Stimulated activated CD4-positive, alpha-beta T cell treated with anti-CD3 and anti-CD28 coated beads, Interleukin-15, amount 100 ng/mL, for 24 hours (primary cell): ENCODE measurements at regions not wholly inside any gene's neighbourhood (a gene's known extent, or its start where the extent isn't known, plus 50 kb on each side); places are given as distances from the start of the nearest gene placed in this dataset.

Experiments used
- DNase-seq: peaks from one replicate; pipeline ENCODE4 v3.0.0-alpha.2; 2020

DNA sequence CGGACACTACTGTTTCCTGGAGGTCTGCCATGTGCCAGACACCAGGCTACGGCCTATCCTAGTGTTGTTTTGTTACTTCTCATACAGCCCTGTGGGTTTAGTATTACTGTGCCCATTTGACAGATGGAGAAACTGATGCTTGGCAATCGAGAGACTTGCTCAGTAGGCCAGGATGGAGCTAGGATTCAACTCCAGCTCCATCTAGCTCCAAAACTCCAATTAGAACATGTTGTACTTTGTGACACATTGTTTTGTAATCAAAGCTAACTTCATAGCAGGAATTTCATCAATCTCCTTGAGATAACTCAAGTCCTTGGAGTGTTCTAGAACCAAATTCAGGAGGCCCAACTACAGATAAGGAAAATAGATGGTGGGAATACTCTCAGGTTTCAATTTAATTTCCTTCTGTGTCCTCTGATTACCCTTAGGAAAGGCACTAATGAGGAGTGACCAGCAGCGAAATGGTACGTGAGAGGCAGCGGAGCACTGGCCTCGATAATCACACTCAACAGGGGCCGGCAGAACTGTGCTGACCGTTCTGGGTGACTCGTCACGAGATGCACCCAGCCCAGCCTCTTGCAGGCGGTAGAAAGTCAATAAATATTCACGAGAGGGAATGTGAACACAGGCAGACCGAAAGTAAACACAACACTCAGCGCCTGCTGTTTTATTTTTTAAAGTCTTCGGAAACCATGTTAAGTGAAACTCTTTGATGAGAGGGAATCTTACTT, 269.6 kb upstream of the NEBL start:
- no peak for DNase-seq

DNA sequence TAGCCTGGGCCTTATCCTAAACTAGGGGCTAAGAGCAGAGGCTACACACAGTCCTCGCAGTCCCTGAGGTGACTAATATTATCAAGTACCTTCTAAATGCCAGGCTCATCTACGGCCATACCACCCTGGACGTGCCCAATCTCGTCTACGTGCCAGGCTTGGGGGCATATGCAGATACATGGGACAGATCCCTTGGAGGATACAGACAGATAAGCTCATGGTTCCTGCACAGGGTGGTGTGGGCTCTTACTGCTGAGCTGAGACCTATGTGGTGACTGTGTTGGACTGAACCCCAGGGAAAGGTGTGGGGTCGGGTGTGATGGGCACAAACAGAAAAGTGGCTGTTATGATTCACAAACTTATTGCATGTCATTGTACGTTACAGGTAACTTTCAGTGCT, 268.4 kb upstream of the NEBL start:
- DNase-seq: no peak

DNA sequence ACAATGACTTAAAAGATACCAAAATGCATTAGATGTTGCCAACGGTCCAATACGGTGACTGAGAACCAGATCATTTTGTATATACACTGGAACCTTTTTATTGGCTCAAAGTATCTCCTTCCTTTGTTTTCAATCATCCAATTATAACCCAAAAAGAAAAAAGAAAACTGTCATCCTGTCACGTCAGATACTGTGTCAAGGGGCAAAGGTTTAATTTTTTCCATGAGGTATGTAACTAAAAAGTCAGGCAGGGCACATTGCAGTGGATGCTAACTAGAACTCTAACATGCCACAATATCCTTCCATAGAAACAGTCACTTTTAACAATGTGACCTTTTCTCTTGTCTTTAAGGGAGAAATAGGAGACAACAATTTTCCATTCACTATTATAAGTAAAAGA, 267.6 kb upstream of the NEBL start:
- DNase-seq: no peak

DNA sequence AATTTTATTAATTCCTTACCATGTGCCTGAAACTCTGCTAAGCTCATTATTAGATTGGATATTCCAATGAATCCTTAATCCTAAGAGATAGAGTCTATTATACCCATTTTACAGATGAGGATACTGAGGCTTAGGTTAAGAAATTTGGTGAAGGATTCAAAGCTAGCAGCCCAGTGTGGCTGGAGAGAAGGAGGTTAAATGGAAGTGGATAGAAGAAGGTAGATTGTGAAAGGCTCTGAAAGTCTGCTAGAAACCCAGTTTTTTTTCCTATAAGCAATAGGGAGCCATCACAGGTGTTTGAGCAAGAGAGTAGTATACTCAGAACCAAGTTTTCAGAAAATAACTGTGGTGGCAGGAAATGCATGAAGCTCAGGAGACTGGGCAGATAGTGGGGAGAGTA, 265.8 kb upstream of the NEBL start:
- DNase-seq: no peak

DNA sequence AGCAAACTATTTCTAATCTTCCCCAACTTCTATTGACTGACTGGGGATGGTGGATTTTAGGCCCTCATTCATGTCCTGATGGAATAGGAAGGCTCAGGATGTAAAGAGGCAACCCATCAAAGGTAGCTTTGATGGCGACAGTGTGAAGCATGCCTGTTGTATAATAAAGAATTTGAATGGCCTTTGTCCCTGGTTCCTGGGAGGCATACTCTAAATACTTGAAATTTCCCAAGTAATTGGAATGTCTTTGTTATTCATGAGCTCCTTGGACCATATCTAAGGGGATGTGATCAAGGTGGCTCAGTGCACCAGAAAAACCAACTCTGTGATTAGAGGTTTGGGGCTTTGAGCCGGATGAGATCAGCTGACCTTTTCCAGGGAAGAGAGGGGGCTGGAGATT, 264.5 kb upstream of the NEBL start:
- DNase-seq: no peak

DNA sequence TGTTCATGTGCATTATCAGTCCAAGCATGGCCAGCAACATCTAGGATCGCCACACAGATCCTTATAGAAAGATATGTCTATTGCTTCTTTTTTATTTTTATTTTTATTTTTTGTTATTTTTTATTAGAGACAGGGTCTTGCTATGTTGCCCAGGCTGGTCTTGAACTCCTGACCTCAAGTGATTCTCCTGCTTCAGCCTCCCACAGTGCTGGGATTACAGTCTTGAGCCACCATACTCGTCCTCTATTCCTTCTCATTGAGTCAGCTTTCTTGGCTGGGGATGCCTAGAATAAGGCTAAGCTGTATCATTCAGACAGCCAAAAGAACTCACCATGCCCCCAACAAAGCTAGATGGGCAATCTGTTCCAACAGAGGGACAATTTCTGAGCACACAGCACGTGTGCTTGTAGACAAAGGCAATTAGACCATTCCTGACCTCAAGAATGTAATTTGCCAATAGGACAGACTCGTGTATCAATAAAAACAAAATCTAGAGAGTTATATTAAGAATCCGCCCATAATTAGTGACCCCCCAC, 264.0 kb upstream of the NEBL start:
- no peak for DNase-seq

DNA sequence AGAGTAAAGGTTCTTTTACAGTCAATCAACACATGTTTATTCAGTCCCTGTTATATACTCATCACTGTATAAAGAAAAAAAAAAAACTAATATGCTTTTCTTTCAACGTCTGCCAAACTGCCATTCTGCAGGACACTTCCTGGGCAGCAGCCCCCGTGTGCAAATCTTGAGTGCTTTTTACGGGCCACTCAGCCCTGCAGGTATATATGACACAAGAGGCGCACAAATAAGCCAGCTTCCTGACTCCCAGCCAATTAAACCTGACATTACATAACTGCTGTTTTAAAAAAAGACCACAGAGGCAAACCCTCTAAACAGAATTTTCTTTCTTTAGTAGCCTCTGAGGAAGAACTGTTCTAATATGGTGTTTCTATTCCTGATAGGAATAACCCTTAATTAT, 263.0 kb upstream of the NEBL start:
- no peak for DNase-seq

DNA sequence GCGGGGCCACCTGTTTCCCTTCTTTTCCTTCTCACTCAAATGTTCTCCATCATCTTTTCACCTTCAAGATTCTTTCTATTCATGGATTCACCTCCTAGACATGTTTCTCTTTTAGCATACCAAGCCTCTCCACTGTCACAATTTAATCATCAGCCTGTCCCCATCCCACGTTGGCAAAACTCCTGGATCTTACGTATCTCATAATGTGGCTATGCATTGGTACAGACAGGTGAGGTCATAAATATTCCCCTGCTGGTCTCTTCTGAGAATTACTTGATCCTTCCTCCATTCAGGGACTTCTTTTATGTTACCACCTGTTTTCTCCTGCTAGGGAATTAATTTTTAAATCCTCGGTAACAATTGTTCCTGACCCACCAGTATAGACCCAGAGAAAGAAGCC, 262.6 kb upstream of the NEBL start:
- DNase-seq: no peak

DNA sequence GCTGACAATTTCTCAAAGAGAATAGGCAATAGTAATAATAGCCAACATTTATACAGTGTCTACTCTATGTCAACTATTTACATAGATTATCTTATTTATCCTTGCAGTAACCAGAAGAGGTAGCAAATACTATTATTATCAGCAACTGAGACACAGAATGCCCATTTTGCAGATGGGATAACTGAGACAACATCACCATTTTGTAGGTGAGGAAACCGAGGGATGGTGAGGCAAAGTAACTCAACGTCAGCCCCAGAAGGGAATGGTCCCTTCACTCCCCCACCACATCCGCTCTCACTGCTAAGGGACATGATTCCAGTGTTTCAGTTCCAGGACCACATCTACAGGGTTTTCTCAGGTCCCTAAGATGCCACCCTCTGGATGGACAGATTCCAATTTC, 261.2 kb upstream of the NEBL start:
- no peak for DNase-seq

DNA sequence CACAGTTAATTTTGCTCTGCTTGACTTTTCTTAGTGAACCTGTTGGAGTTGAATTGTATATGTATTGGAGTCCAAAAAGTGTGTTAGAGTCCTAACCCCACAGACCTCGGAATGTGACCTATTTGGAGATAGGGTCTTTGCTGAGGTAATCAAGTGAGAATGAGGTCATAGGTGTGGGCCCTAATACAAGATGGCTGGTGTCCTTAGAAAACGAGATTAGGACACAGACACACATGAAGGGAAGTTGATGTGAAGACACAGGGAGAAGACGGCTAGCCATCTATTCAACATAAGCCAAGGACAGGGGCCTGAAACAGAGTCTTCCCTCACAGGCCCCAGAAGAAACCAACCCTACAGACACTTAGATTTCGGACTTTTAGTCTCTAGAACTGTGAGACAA, 260.6 kb upstream of the NEBL start:
- DNase-seq: no peak

DNA sequence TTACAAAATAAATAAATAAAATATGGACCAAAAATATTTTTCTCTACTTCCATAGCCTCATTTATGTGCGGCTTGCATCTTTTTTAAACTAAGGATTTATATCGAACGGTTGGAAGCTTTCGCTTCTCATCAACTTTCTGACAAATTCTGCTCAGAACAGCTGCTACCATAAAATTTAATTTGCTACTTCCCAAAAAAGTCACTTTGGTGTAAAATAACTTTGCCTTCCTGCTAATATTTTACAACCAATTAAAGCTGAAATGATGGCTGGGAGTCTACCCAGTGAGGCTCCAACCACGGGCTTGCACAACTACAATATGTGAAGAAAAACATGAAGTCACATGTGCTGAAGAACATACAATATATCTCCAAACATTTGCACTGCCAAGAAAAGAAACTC, 253.1 kb upstream of the NEBL start:
- DNase-seq: no peak

DNA sequence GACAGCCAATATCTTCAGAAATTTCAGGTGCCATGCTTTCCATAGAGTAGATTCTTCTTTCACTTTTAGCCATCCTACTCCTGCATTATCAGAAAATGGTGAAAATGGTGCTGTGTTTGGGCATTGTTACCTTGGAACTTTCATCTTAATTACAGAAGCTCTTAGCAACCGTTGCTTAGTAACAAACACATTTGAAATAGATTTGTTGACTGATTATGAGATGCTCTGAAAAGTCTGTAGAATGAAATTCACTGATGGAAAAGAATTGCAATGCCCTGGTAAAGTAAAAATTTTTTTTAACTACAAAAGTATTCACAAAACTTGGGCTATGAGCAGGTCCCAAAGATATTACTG, 249.3 kb upstream of the NEBL start:
- DNase-seq: no peak

DNA sequence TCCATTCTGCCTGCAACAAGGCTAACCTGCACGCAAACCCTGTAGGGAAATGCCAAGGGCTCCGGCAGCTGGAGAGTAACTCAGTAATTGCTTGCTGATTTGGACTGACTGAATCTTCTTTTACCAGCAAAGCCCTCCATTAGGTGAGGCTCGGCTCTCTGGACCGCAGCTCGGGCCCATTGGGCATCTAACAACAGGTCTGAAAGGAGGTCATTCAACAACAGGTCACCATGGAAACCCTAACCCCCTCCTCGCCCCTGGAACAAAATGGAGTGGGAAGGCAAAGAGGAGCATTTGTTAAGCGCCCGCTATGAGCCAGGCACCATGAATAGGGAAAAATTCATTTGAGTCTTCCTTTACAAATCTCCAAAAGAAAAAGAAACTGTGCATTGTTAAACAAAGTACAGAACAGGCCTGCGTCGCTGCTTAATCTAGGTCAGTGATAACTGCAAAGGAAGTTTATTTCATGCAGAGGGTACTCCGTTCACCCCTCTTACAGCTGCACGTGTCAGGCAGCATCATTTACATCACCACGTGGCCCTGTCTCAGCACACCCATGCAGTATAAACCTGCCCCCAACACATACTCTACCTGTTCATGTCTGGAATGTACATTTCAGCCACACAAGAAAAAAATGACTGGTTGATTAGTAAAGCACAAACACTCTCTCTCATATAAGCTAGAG, 248.8 kb upstream of the NEBL start:
- no peak for DNase-seq

DNA sequence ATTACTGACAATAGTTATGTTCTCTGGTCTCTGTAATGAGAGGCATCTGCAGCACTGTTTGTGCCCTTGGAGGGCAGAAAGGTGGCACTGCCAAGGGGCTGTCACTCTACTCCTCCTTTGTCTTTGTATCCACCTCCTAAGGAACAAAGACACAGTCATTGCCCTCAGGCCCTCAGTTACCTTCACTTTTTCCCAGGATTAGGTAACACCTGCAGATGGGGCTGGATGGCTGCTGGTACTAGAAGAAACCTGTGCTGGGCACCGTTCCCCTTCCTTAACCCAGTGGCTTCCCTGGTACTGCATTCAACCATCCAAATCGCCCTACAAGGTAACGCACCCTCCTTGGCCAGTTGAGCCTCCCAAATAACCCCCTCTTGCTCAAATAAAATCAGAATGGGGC, 246.9 kb upstream of the NEBL start:
- no peak for DNase-seq

DNA sequence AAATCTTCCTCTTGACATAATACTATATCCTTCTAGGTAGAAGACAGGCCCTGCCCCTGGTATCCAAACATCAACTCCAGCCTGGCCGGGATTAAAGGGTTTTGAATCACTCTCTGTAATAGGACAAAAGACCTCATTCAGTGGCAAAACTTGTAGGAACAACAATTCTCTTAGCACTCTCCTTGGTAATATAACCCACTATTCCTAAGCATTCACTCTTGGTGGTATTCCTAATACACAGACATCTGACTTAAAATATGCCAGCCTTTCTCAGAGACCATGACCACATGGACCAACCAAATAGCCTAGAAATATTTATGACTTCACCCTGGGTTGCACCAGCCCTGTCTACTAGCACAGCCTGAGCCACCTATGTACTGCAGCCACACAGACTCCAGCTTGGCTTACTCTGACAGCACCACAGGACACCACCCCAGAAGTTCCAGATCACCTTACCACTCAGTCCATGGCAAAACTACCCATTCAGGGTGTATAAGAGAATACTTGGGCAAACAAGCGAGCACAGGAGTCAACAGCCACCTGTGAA, 244.9 kb upstream of the NEBL start:
- no peak for DNase-seq

DNA sequence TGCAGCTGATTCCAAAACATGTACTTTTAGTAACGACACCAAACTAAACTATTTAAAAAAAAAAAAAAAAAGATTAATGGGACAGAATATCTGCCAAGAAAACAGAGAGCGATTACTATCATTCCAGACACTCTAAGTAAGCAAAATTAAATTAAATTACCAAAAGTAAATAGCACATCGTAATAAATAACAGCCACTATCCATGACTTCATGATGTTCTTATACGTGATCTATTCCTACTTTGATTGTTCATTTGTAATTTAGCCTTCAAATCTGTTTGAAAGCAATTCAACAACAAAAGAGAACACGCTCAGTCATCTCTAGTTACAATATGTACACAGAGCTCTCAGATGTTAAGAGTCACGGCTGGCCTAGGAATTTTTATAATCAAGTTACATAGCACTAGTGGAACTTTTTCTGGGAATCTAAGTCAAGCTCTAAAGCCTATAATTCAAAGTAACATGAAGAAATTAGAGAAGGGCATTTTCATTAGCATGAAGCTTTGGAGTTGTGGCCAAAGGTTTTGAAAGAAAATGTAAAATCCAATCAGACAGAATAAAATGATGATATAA, 241.7 kb upstream of the NEBL start:
- no peak for DNase-seq

DNA sequence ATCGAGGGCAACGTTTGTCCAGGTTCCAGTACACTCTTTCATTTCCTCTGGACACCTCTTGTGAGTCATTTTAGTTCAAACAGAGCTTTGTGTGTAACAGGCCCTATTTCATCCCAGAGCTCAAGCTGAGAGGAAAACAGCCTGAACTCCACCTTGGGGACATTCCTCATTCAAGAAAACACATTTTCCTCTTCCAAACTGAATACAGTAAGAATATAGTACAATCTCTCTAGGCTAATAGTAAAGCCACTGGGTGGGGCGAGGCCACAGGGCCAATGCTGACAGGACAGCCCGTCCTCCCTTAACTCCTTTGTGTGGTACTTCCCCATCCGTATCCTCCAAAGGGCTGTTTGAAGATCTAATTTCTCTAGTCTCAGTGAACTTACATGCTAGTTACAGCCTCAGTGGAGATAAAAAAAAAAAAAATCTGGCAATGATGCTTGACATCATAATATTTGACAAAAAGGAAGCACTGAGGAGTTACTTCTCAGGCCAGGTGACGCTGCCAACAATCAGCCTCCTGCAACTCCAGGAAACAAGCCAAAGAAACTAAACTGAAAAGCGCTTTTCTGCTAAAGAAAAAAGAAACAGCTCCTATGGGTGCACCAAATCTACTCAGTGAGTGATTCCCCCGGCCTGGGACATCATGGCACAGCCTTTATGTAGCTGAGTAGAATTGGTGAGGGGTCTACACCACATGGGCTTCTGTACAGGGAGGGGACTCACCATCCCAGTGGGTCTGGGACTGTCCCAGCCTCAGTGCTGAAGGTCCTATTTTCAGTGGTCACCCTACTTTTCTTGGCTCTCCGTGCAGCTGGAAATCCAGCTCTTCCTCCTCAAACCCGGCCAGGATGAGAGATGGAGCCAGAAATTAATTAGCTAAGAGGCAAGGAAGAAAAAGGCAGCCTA, 238.2 kb upstream of the NEBL start:
- no peak for DNase-seq

DNA sequence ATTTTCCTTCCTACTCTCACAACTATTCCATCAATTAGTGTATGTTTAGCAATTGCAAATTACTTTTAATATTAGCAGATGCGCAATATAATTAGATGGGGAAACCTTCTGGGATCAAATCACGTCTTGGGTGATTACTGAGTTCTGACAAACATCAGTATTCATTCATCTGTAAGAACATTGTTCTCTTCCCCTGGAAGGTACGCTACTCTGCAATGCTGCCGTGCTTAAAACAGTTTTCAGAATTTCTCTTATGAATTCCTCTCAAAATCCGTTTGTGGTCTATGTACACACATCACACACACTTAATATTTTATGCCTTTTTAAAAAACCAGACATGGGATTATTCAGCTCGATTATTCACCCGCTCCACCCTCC, 237.5 kb upstream of the NEBL start:
- no peak for DNase-seq

DNA sequence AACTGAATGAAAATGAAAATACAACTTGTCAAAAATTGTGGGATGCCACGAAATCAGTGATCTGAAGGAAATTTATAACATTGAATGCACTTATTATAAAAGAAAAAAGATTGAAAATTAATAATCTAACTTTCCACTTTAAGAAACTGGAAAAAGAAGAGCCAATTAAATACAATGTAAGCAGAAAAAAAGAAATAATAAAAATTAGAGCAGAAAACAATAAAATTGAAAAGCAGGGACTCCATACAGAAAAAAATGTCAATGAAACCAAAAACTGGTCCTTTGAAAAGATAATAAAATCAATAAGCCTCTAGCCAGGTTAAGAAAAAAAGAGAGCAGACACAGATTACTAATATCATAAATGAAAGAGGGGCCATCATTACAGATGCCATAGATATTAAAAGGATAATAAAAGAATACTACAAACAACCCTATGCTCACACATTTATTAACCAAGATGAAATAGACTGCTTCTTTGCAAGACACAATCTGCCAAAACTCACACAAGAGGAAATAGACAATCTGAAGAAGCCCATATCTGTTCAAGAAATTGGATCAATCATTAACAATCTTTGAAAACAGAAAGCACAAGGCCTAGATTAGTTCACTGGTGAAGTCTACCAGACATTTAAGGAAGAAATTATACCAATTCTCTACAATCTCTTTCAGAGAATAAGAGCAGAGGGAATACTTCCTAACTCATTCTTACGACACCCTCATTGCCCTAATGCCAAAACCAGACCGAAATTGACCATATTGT, 233.8 kb upstream of the NEBL start:
- no peak for DNase-seq

DNA sequence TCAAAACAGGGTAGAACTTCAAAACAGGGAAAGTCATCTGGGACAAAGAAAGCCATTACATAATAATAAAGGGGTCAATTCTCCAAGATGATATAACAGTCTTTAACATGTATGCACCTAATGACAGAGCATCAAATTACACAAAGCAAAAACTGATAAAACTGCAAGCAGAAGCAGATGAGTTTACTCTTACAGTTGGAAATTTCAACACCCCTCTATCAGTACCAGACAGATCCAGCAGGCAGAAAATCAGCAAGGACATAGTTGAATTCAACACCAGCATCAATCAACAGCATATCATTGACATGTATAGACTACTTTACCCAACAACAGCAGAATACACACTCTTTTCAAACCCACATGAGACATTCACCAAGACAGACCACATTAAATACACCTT, 233.0 kb upstream of the NEBL start:
- no peak for DNase-seq

DNA sequence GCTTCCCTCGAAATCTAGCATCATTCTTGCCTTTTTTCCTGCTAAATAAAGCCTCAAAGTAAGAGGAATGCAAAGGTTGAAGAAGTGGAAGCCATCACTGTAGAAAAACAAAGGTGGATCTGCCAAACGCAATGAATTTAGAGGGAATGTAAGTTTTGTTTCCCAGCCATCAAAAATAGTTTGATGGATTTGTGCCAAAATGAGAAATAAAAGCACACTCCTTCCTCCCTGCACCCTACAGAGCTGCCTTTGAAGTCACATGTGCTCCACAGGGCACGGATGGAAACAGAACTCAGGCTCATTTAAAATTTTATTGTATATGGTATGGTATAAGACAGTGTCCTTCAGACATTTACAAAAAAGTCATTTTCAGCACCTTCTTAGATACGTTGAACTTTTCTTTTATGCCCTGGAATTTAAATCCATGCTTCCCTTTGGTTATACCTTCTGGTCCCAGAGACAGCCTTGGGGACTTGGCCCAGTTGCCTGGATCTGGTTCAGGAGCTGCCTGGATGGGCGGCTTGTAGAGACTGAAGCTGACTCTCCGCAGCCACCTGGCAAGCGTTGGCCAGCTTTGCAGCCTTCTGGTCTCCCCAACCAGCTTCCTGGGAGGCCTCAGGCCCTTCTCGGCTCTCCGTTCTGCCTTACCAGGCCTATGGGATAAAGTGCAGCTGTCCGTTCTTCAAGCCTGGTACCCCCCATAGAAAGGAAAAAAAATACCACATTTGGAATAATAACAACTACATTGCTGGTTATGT, 228.5 kb upstream of the NEBL start:
- DNase-seq: no peak

DNA sequence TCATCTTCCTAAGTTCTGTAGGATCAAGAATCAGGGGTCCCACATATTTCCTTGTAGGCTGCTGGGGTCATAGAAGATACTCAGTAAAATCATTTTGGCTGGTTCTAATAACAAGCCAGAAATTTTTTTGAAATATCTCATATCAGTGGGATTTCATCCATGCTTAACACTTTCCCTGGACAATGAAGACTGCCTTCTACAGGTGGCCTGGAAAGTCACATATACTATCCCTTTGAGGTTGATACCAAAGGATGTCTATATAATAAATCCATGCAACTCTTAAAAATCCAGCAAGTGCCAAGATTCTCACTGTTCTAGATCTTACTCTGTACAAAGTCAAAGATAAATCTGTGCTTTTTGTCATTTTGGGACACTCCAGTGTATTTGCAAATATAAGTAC, 225.8 kb upstream of the NEBL start:
- DNase-seq: no peak
